Ovary (tissue), 7 donors: ENCODE measurements at regions not wholly inside any gene's neighbourhood (a gene's known extent, or its start where the extent isn't known, plus 50 kb on each side); places are given as distances from the start of the nearest gene placed in this dataset.

Source experiments
- DNase-seq, 5 donors: peaks; one replicate each; pipeline ENCODE4 v3.0.0-alpha.2; 2019 to 2020
- H3K27ac ChIP-seq, 2 donors: fragments of 200-600 bp; one replicate each; pipeline versions ENCODE4 v1.5.1 to v1.8.0; 2019 to 2022
- H3K27me3 ChIP-seq: fragments of 200-600 bp; one replicate; pipeline ENCODE4 v1.8.0; 2022
- H3K36me3 ChIP-seq: fragments of 200-600 bp; sonication (generic); one replicate; pipeline ENCODE4 v1.5.1; 2019
- H3K4me1 ChIP-seq: one replicate; pipeline ENCODE4 v1.8.1; 2013; ENCODE audit warnings: mild to moderate bottlenecking, moderate library complexity; ENCODE audit not compliant: insufficient read depth
- H3K4me3 ChIP-seq: fragments of 200-600 bp; sonication (generic); one replicate; pipeline ENCODE4 v1.5.1; 2017
- H3K9me3 ChIP-seq, 2 donors: fragments of 200-600 bp in 1 of 2; sonication (generic) in 1 of 2; one replicate each; pipeline versions ENCODE4 v1.5.1 to v1.8.1; 2013 to 2019; ENCODE audit warnings: mild to moderate bottlenecking in 1 of 2, moderate library complexity in 1 of 2
- CTCF ChIP-seq, 3 donors: fragments of 450-650 bp in 2 of 3; fragments of 200-600 bp in 1 of 3; IDR thresholded peaks; one replicate each; pipeline versions ENCODE4 v1.5.1 to v1.8.0; 2016 to 2022; ENCODE audit warnings: antibody characterized with exemption in 3 of 3, mild to moderate bottlenecking in 1 of 3
- EP300 ChIP-seq: sonication (generic); formaldehyde crosslinking; IDR thresholded peaks from one replicate; pipeline ENCODE4 v1.6.1; 2017; ENCODE audit warnings: antibody characterized with exemption
- POLR2A ChIP-seq: fragments of 450-650 bp; IDR thresholded peaks from one replicate; pipeline ENCODE4 v1.6.1; 2017; ENCODE audit warnings: antibody characterized with exemption, mild to moderate bottlenecking, moderate library complexity
- WGBS, 3 donors: extraction: QIAGEN DNeasy Blood & Tissue Kit in 1 of 3; methylation state at CpG; one replicate each; pipeline versions ENCODE4 v1.1.5 to v1.1.7; 2013 to 2017; 5-methylcytosine and 5-hydroxymethylcytosine counted together
- intact Hi-C, 4 donors: fragments of 100-400 bp; cut with DNase I; formaldehyde crosslinking; loops; one replicate each; pipeline versions ENCODE4 v1.11.0 to v1.15.1; 2022 to 2023
- donor health status: DM: no; HTN: no; CAD: no; lungs with moderate emphysema.
- donor health status: DM: no; HTN: no; CAD: no.
- donor health status: Bipolar disorder and iron deficiency.
- donor health status: DM: no; HTN: no; CAD: no.
- donor health status: DM: yes; HTN: yes; CAD: no.

- no peaks in the 10 kb centered on the region for H3K36me3 ChIP-seq
- no peaks in the 10 kb centered on the region for H3K27me3 ChIP-seq
- no peaks in the 10 kb centered on the region for H3K9me3 ChIP-seq
- no peak overlapping the region for H3K4me3 ChIP-seq
- TF ChIP-seq POLR2A (no peak), CTCF (IDR thresholded peaks at IDR 0.05) (no peak), EP300 (no peak)
- 31 to 42% (median 33%) methylated on average over 5 of the region's 5 CpGs for WGBS, 3 donors
- DNase-seq, result no peak
- no peak overlapping the region for H3K27ac ChIP-seq
- no peaks in the 10 kb centered on the region for H3K4me1 ChIP-seq
- intact Hi-C loops, result no loop called here
These were observed 505.7 kb upstream of the IL12A start for GRCh38 chr3:159482994-159483367.

GRCh38 chr3:159486580-159486979 is 502.1 kb upstream of the IL12A start:
- H3K4me3 ChIP-seq, result no peak overlapping the region
- 50 to 66% (median 66%) methylated on average over 2 of the region's 2 CpGs for WGBS, 3 donors
- intact Hi-C loops, result no loop called here
- no peaks in the 10 kb centered on the region for H3K4me1 ChIP-seq
- no peak for TF ChIP-seq EP300
- TF ChIP-seq POLR2A, result no peak
- no peak for TF ChIP-seq CTCF (IDR thresholded peaks at IDR 0.05)
- H3K9me3 ChIP-seq, result no peaks in the 10 kb centered on the region
- no peaks in the 10 kb centered on the region for H3K36me3 ChIP-seq
- no peaks in the 10 kb centered on the region for H3K27me3 ChIP-seq
- no peak overlapping the region for H3K27ac ChIP-seq
- DNase-seq, result no peak

- 28 to 45% (median 35%) methylated on average over 2 of the region's 2 CpGs for WGBS, 3 donors
- H3K27ac ChIP-seq, result no peak overlapping the region
- no peaks in the 10 kb centered on the region for H3K9me3 ChIP-seq
These were observed 501.3 kb upstream of the IL12A start for GRCh38 chr3:159487304-159487703.

GRCh38 chr3:159488602-159489001 is 500.0 kb upstream of the IL12A start:
- no peaks in the 10 kb centered on the region for H3K9me3 ChIP-seq
- TF ChIP-seq POLR2A, result no peak
- TF ChIP-seq CTCF (IDR thresholded peaks at IDR 0.05), result no peak
- no peak for TF ChIP-seq EP300
- 41 to 61% (median 42%) methylated on average over 2 of the region's 2 CpGs for WGBS, 3 donors
- intact Hi-C loops, result no loop called here
- H3K4me1 ChIP-seq, result no peaks in the 10 kb centered on the region
- no peak overlapping the region for H3K27ac ChIP-seq
- H3K4me3 ChIP-seq, result no peak overlapping the region
- H3K27me3 ChIP-seq, result no peaks in the 10 kb centered on the region
- H3K36me3 ChIP-seq, result no peaks in the 10 kb centered on the region
- no peak for DNase-seq

More at GRCh38 chr3:159487304-159487703, 501.3 kb upstream of the IL12A start:
- Histone ChIP-seq H3K4me3 (no peak overlapping the region), H3K4me1 (no peaks in the 10 kb centered on the region), H3K36me3 (no peaks in the 10 kb centered on the region), H3K27me3 (no peaks in the 10 kb centered on the region)
- TF ChIP-seq EP300, result no peak
- no peak for TF ChIP-seq POLR2A
- TF ChIP-seq CTCF (IDR thresholded peaks at IDR 0.05), result no peak
- no peak for DNase-seq
- intact Hi-C loops, result no loop called here

- Histone ChIP-seq H3K9me3 (no peaks in the 10 kb centered on the region), H3K27me3 (no peaks in the 10 kb centered on the region), H3K27ac (no peak overlapping the region), H3K36me3 (no peaks in the 10 kb centered on the region), H3K4me3 (no peak overlapping the region), H3K4me1 (no peaks in the 10 kb centered on the region)
- WGBS, 3 donors, result 0 to 58% (median 40%) methylated on average over 1 to 2 of the region's 2 CpGs
- no peak for TF ChIP-seq POLR2A
- no peak for TF ChIP-seq CTCF (IDR thresholded peaks at IDR 0.05)
- no peak for TF ChIP-seq EP300
- DNase-seq, result no peak
- intact Hi-C loops, result no loop called here
These were observed 491.3 kb upstream of the IL12A start for GRCh38 chr3:159497361-159497760.
